Trophoblast cell (in vitro differentiated cells and primary cell): ENCODE measurements at regions not wholly inside any gene's neighbourhood (a gene's known extent, or its start where the extent isn't known, plus 50 kb on each side); places are given as distances from the start of the nearest gene placed in this dataset.

ENCODE experiments used
- DNase-seq, 2 donors: peaks; one replicate each; pipeline ENCODE4 v3.0.0-alpha.2; 2016
- H2AFZ ChIP-seq: 2 replicates; pipeline ENCODE4 v1.6.1; 2013; ENCODE audit warnings: low read length, moderate library complexity, mild to moderate bottlenecking; ENCODE audit not compliant: insufficient read depth, poor library complexity
- H2AK5ac ChIP-seq: 2 replicates; pipeline ENCODE4 v1.6.1; 2013; ENCODE audit warnings: mild to moderate bottlenecking, low read length
- H2BK120ac ChIP-seq: 2 replicates; pipeline ENCODE4 v1.6.1; 2013; ENCODE audit warnings: low read length, mild to moderate bottlenecking, moderate library complexity; ENCODE audit not compliant: insufficient read depth, poor library complexity
- H2BK12ac ChIP-seq: 2 replicates; pipeline ENCODE4 v1.6.1; 2013; ENCODE audit warnings: mild to moderate bottlenecking, low read length, moderate library complexity
- H2BK5ac ChIP-seq: 2 replicates; pipeline ENCODE4 v1.6.1; 2013; ENCODE audit warnings: low read length, low read depth, moderate library complexity, mild to moderate bottlenecking; ENCODE audit not compliant: poor library complexity
- H3K14ac ChIP-seq: 2 replicates; pipeline ENCODE4 v1.6.1; 2013; ENCODE audit warnings: mild to moderate bottlenecking, low read length
- H3K18ac ChIP-seq: 2 replicates; pipeline ENCODE4 v1.6.1; 2013; ENCODE audit warnings: mild to moderate bottlenecking, low read length
- H3K23ac ChIP-seq: 2 replicates; pipeline ENCODE4 v1.6.1; 2013; ENCODE audit warnings: low read length
- H3K27ac ChIP-seq: 2 replicates; pipeline ENCODE4 v1.5.1; 2013; ENCODE audit warnings: low read depth, mild to moderate bottlenecking, inconsistent platforms, low read length, moderate library complexity
- H3K27me3 ChIP-seq: 2 replicates; pipeline ENCODE4 v1.6.1; 2013; ENCODE audit warnings: inconsistent platforms, mild to moderate bottlenecking, low read length, moderate library complexity; ENCODE audit not compliant: insufficient read depth
- H3K36me3 ChIP-seq, 2 experiments: 1 replicate in 1 of 2; 2 replicates in 1 of 2; pipeline ENCODE4 v1.6.1; 2013; ENCODE audit warnings: low read length in 2 of 2, mild to moderate bottlenecking in 2 of 2, moderate library complexity in 1 of 2; ENCODE audit not compliant: insufficient read depth in 2 of 2, control insufficient read depth in 1 of 2
- H3K4ac ChIP-seq: 2 replicates; pipeline ENCODE4 v1.6.1; 2013; ENCODE audit warnings: low read depth, mild to moderate bottlenecking, low read length, moderate library complexity
- H3K4me1 ChIP-seq, 2 experiments: 1 replicate in 1 of 2; 2 replicates in 1 of 2; pipeline ENCODE4 v1.6.1; 2013; ENCODE audit warnings: low read length in 2 of 2, mild to moderate bottlenecking in 2 of 2, moderate library complexity in 1 of 2; ENCODE audit not compliant: insufficient read depth in 2 of 2, control insufficient read depth in 1 of 2
- H3K4me2 ChIP-seq: 2 replicates; pipeline ENCODE4 v1.6.1; 2013; ENCODE audit warnings: inconsistent platforms, mild to moderate bottlenecking, low read length, moderate library complexity
- H3K4me3 ChIP-seq: 2 replicates; pipeline ENCODE4 v1.5.1; 2013; ENCODE audit warnings: mild to moderate bottlenecking, low read depth, low read length, inconsistent platforms
- H3K79me1 ChIP-seq: one replicate; pipeline ENCODE4 v1.6.1; 2013; ENCODE audit warnings: low read length
- H3K79me2 ChIP-seq: 2 replicates; pipeline ENCODE4 v1.6.1; 2013; ENCODE audit warnings: low read length, mild to moderate bottlenecking; ENCODE audit not compliant: control insufficient read depth, insufficient read depth, poor library complexity
- H3K9ac ChIP-seq: 2 replicates; pipeline ENCODE4 v1.6.1; 2013; ENCODE audit warnings: mild to moderate bottlenecking, low read length
- H3K9me3 ChIP-seq: 2 replicates; pipeline ENCODE4 v1.6.1; 2013; ENCODE audit warnings: low read depth, mild to moderate bottlenecking, control low read depth, inconsistent platforms, low read length; ENCODE audit not compliant: insufficient read depth
- H4K12ac ChIP-seq: 2 replicates; pipeline ENCODE4 v1.6.1; 2013; ENCODE audit warnings: low read depth, mild to moderate bottlenecking, low read length, moderate library complexity
- H4K8ac ChIP-seq: 2 replicates; pipeline ENCODE4 v1.6.1; 2013; ENCODE audit warnings: low read depth, mild to moderate bottlenecking, low read length, moderate library complexity
- H4K91ac ChIP-seq: one replicate; pipeline ENCODE4 v1.6.1; 2013; ENCODE audit warnings: low read depth, mild to moderate bottlenecking, low read length, moderate library complexity
- WGBS: extraction: QIAGEN DNeasy Blood & Tissue Kit; methylation state at CpG from one replicate; pipeline ENCODE4 v1.1.7; 2013; ENCODE audit warnings: missing lambda C conversion rate; ENCODE audit not compliant: insufficient read length, insufficient coverage; ENCODE audit errors: extremely low coverage; 5-methylcytosine and 5-hydroxymethylcytosine counted together

- no peak overlapping the region for H3K27ac ChIP-seq
- no peak overlapping the region for H3K4me2 ChIP-seq
- H3K4me1 ChIP-seq: no peaks in the 10 kb centered on the region
- H4K12ac ChIP-seq: no peak overlapping the region
- H3K4ac ChIP-seq: no peak overlapping the region
- no peaks in the 10 kb centered on the region for H3K9me3 ChIP-seq
- no peak overlapping the region for H2AFZ ChIP-seq
- WGBS: no CpG with 5 or more reads among the region's 3 CpGs
- H2BK5ac ChIP-seq: no peak overlapping the region
- no peaks in the 10 kb centered on the region for H3K79me1 ChIP-seq
- H4K91ac ChIP-seq: no peak overlapping the region
- no peak overlapping the region for H4K8ac ChIP-seq
- H3K18ac ChIP-seq: no peak overlapping the region
- H2BK12ac ChIP-seq: no peak overlapping the region
- no peak overlapping the region for H3K23ac ChIP-seq
- no peak overlapping the region for H3K14ac ChIP-seq
- H3K36me3 ChIP-seq: no peaks in the 10 kb centered on the region
- H3K79me2 ChIP-seq: no peaks in the 10 kb centered on the region
- no peak overlapping the region for H3K9ac ChIP-seq
- no peak overlapping the region for H3K4me3 ChIP-seq
- H3K27me3 ChIP-seq: no peaks in the 10 kb centered on the region
- no peak overlapping the region for H2AK5ac ChIP-seq
- no peak overlapping the region for H2BK120ac ChIP-seq
- DNase-seq: no peak
These were observed 294.9 kb upstream of the ADAMTS16 start for GRCh38 chr5:4845221-4845620.

- WGBS: no CpG with 5 or more reads among the region's 3 CpGs
- no peak overlapping the region for H3K27ac ChIP-seq
- no peaks in the 10 kb centered on the region for H3K79me1 ChIP-seq
- no peaks in the 10 kb centered on the region for H3K27me3 ChIP-seq
- no peak overlapping the region for H2AK5ac ChIP-seq
- no peak overlapping the region for H4K91ac ChIP-seq
- no peak overlapping the region for H3K4me3 ChIP-seq
- no peaks in the 10 kb centered on the region for H3K9me3 ChIP-seq
- H2BK12ac ChIP-seq: no peak overlapping the region
- no peak for DNase-seq
- no peak overlapping the region for H3K9ac ChIP-seq
- H3K23ac ChIP-seq: no peak overlapping the region
- H3K79me2 ChIP-seq: no peaks in the 10 kb centered on the region
- no peak overlapping the region for H2BK120ac ChIP-seq
- no peaks in the 10 kb centered on the region for H3K4me1 ChIP-seq
- H3K14ac ChIP-seq: no peak overlapping the region
- no peak overlapping the region for H3K18ac ChIP-seq
- H3K36me3 ChIP-seq: no peaks in the 10 kb centered on the region
- no peak overlapping the region for H3K4ac ChIP-seq
- H2BK5ac ChIP-seq: no peak overlapping the region
- H2AFZ ChIP-seq: no peak overlapping the region
- no peak overlapping the region for H4K12ac ChIP-seq
- H4K8ac ChIP-seq: no peak overlapping the region
- H3K4me2 ChIP-seq: no peak overlapping the region
These were observed 292.4 kb upstream of the ADAMTS16 start for GRCh38 chr5:4847766-4848165.

GRCh38 chr5:4855036-4855435, 285.1 kb upstream of the ADAMTS16 start:
- H3K4me1 ChIP-seq: no peaks in the 10 kb centered on the region
- no peak overlapping the region for H2BK5ac ChIP-seq
- H3K23ac ChIP-seq: no peak overlapping the region
- no peaks in the 10 kb centered on the region for H3K79me1 ChIP-seq
- H3K79me2 ChIP-seq: no peaks in the 10 kb centered on the region
- H3K18ac ChIP-seq: no peak overlapping the region
- no peak for DNase-seq
- no peak overlapping the region for H3K14ac ChIP-seq
- H3K4me2 ChIP-seq: no peak overlapping the region
- no peak overlapping the region for H4K91ac ChIP-seq
- no peak overlapping the region for H4K12ac ChIP-seq
- no peak overlapping the region for H2BK12ac ChIP-seq
- no peaks in the 10 kb centered on the region for H3K27me3 ChIP-seq
- no peak overlapping the region for H2AK5ac ChIP-seq
- no peaks in the 10 kb centered on the region for H3K9me3 ChIP-seq
- no CpG with 5 or more reads among the region's 5 CpGs for WGBS
- H3K9ac ChIP-seq: no peak overlapping the region
- no peaks in the 10 kb centered on the region for H3K36me3 ChIP-seq
- no peak overlapping the region for H2BK120ac ChIP-seq
- H3K4me3 ChIP-seq: no peak overlapping the region
- no peak overlapping the region for H3K4ac ChIP-seq
- no peak overlapping the region for H3K27ac ChIP-seq
- H4K8ac ChIP-seq: no peak overlapping the region
- no peak overlapping the region for H2AFZ ChIP-seq

- Histone ChIP-seq H3K23ac (no peak overlapping the region), H2AK5ac (no peak overlapping the region), H3K4me3 (no peak overlapping the region), H3K79me1 (no peaks in the 10 kb centered on the region), H4K12ac (no peak overlapping the region), H3K4me2 (no peak overlapping the region), H3K9me3 (no peaks in the 10 kb centered on the region), H3K36me3 (no peaks in the 10 kb centered on the region), H2BK5ac (no peak overlapping the region), H3K14ac (no peak overlapping the region), H3K18ac (no peak overlapping the region), H4K8ac (no peak overlapping the region), H2AFZ (no peak overlapping the region), H3K9ac (no peak overlapping the region), H3K27me3 (no peaks in the 10 kb centered on the region), H3K79me2 (no peaks in the 10 kb centered on the region), H3K27ac (no peak overlapping the region), H4K91ac (no peak overlapping the region), H2BK12ac (no peak overlapping the region), H2BK120ac (no peak overlapping the region), H3K4ac (no peak overlapping the region), H3K4me1 (no peaks in the 10 kb centered on the region)
- no peak for DNase-seq
- WGBS: no CpG with 5 or more reads among the region's 2 CpGs
These were observed 284.2 kb upstream of the ADAMTS16 start for GRCh38 chr5:4855880-4856279.
